Smooth muscle cell (in vitro differentiated cells): ENCODE measurements at regions not wholly inside any gene's neighbourhood (a gene's known extent, or its start where the extent isn't known, plus 50 kb on each side); places are given as distances from the start of the nearest gene placed in this dataset.
"Not testable (repeated sequence)": the region's sequence is repeated elsewhere in the genome, so short reads cannot be mapped to it uniquely, and the experiment has no call there.

Experiments
- DNase-seq: peaks from one replicate; lab custom pipeline; 2025; ENCODE audit not compliant: unreplicated experiment; lab: John Stamatoyannopoulos, UW
- H2AFZ ChIP-seq: fragments of 200-600 bp; sonication (generic); 2 replicates; pipeline ENCODE4 v1.6.0; 2016; ENCODE audit warnings: antibody characterized with exemption, low read depth, mild to moderate bottlenecking
- H3F3A ChIP-seq: fragments of 200-600 bp; sonication (generic); 2 replicates; pipeline ENCODE4 v1.6.0; 2017; ENCODE audit warnings: antibody characterized with exemption, low read depth
- H3K27ac ChIP-seq: fragments of 200-600 bp; sonication (generic); 2 replicates; pipeline ENCODE4 v1.5.1; 2016; ENCODE audit warnings: low read depth, mild to moderate bottlenecking
- H3K27me3 ChIP-seq: fragments of 200-600 bp; sonication (generic); 2 replicates; pipeline ENCODE4 v1.6.1; 2016; ENCODE audit warnings: low read depth, mild to moderate bottlenecking
- H3K36me3 ChIP-seq: fragments of 200-600 bp; sonication (generic); 2 replicates; pipeline ENCODE4 v1.5.1; 2016; ENCODE audit warnings: low read depth
- H3K4me1 ChIP-seq: fragments of 200-600 bp; sonication (generic); 2 replicates; pipeline ENCODE4 v1.5.1; 2016; ENCODE audit warnings: low read depth
- H3K4me2 ChIP-seq: fragments of 200-600 bp; sonication (generic); 2 replicates; pipeline ENCODE4 v1.6.0; 2016; ENCODE audit warnings: mild to moderate bottlenecking
- H3K4me3 ChIP-seq: fragments of 200-600 bp; sonication (generic); 2 replicates; pipeline ENCODE4 v1.5.1; 2016; ENCODE audit warnings: mild to moderate bottlenecking
- H3K79me2 ChIP-seq: fragments of 200-600 bp; sonication (generic); 2 replicates; pipeline ENCODE4 v1.6.0; 2016; ENCODE audit warnings: low read depth, mild to moderate bottlenecking
- H3K9ac ChIP-seq: fragments of 200-600 bp; sonication (generic); 2 replicates; pipeline ENCODE4 v1.6.0; 2016; ENCODE audit warnings: low read depth
- H3K9me3 ChIP-seq: fragments of 200-600 bp; sonication (generic); replicated peaks from 2 replicates; pipeline ENCODE4 v1.5.1; 2016; ENCODE audit warnings: low read depth
- H4K20me1 ChIP-seq: fragments of 200-600 bp; sonication (generic); 2 replicates; pipeline ENCODE4 v1.6.0; 2016; ENCODE audit warnings: low read depth
- WGBS: methylation state at CpG from one replicate; pipeline ENCODE4 v1.1.7; 2016; ENCODE audit warnings: low lambda C conversion rate; 5-methylcytosine and 5-hydroxymethylcytosine counted together
- TF ChIP-seq, protein P1 (sequence below): fragments of 200-600 bp; sonication (generic); IDR thresholded peaks from 2 replicates; pipeline ENCODE4 v1.5.1; 2017; ENCODE audit warnings: borderline replicate concordance, mild to moderate bottlenecking, antibody characterized with exemption; ENCODE audit not compliant: insufficient read depth, poor library complexity, severe bottlenecking

GRCh38 chr3:118244761-118245160 lies 789.9 kb downstream of the IGSF11 start:
- DNase-seq, result no peak
- Histone ChIP-seq H3K79me2 (no peaks in the 10 kb centered on the region), H3K27me3 (no peaks in the 10 kb centered on the region), H3K36me3 (no peaks in the 10 kb centered on the region), H3K4me3 (no peak overlapping the region), H2AFZ (no peak overlapping the region), H3F3A (no peaks in the 10 kb centered on the region), H4K20me1 (no peaks in the 10 kb centered on the region), H3K9ac (no peak overlapping the region), H3K4me1 (no peaks in the 10 kb centered on the region), H3K9me3 (no peaks in the 10 kb centered on the region), H3K27ac (no peak overlapping the region), H3K4me2 (no peak overlapping the region)
- TF ChIP-seq, protein P1, sequence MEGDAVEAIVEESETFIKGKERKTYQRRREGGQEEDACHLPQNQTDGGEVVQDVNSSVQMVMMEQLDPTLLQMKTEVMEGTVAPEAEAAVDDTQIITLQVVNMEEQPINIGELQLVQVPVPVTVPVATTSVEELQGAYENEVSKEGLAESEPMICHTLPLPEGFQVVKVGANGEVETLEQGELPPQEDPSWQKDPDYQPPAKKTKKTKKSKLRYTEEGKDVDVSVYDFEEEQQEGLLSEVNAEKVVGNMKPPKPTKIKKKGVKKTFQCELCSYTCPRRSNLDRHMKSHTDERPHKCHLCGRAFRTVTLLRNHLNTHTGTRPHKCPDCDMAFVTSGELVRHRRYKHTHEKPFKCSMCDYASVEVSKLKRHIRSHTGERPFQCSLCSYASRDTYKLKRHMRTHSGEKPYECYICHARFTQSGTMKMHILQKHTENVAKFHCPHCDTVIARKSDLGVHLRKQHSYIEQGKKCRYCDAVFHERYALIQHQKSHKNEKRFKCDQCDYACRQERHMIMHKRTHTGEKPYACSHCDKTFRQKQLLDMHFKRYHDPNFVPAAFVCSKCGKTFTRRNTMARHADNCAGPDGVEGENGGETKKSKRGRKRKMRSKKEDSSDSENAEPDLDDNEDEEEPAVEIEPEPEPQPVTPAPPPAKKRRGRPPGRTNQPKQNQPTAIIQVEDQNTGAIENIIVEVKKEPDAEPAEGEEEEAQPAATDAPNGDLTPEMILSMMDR, result no peak
- WGBS, result 84% methylated on average over 3 of the region's 3 CpGs

DNA sequence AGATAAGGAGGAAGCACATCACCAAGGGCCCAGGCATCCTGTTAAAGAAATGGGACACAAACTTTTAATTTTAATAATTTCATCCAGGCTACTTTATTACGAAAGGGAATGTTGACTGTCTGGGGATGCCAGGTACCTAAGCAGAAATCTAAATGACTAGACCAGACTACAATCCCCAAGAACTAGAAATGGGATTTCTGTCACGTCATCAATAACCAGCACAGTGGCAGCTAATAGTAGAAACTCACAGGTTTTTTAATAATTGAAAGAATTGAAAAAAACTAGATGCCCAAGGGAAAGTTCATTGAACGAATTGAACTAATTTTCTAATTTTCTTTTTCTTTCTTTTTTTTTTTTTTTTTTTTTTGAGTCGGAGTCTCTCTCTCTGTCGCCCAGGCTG lies 789.3 kb downstream of the IGSF11 start:
- no peaks in the 10 kb centered on the region for H3K4me1 ChIP-seq
- no peaks in the 10 kb centered on the region for H3K27me3 ChIP-seq
- H4K20me1 ChIP-seq, result no peaks in the 10 kb centered on the region
- H3K9ac ChIP-seq, result no peak overlapping the region
- H3F3A ChIP-seq, result no peaks in the 10 kb centered on the region
- 95% methylated on average over 5 of the region's 5 CpGs for WGBS
- TF ChIP-seq, protein P1, result no peak
- H3K9me3 ChIP-seq, result no peaks in the 10 kb centered on the region
- no peak overlapping the region for H3K4me2 ChIP-seq
- DNase-seq, result no peak
- no peak overlapping the region for H2AFZ ChIP-seq
- H3K4me3 ChIP-seq, result no peak overlapping the region
- no peaks in the 10 kb centered on the region for H3K36me3 ChIP-seq
- no peaks in the 10 kb centered on the region for H3K79me2 ChIP-seq
- no peak overlapping the region for H3K27ac ChIP-seq

DNA sequence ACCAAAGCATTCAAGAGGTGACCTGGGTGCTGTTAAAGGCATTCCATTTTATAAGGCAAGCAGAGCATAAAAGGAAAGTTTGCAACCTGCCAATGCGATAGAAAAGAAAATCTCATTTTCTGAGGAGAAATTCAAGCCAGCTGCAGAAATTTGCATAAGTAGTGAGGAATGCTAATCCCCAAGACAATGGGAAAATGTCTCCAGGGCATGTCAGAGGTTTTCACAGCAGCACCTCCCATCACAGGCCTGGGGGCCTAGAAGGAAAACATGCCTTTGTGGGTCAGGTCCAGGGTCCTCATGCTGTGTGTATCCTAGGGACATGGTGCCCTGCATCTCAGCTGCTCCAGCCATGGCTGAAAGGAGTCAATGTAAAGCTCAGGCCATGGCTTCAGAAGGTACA lies 775.8 kb downstream of the IGSF11 start:
- not testable (repeated sequence) for H3K9me3 ChIP-seq, H3K4me2 ChIP-seq, H3K4me3 ChIP-seq, H3F3A ChIP-seq, H3K27me3 ChIP-seq, H3K27ac ChIP-seq, H2AFZ ChIP-seq, H3K4me1 ChIP-seq, H3K36me3 ChIP-seq, DNase-seq, H3K9ac ChIP-seq, H4K20me1 ChIP-seq, H3K79me2 ChIP-seq
- WGBS, result 90% methylated on average over 1 of the region's 1 CpG

DNA sequence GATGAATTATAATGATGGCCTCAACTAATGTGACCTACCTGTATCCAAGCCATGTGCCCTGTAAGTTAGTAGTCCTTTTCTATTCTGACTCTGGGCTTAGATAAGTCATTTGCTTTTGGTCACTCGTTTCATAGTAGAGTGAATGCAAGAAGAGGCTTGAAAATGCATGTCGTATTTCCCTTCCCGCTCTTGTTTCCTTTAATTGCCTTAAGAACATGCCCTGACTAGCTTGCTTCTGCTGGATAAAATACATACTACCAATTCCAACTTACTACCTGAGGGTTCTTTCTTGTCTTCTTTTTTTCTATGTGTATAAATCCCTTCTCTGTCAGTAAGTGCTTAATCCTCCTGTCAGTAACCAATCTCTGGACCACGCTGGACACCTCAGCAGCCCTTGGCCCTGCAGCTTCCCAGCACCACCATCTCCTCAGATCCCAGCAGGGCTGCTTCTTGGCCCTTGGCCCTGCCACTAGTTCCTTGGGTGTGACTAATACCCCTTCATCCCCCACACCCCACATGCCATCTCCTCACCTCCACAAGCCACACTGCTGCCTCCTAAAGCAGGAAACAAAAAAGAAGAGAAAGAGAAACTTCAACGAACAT lies 771.7 kb downstream of the IGSF11 start:
- no peaks in the 10 kb centered on the region for H3K79me2 ChIP-seq
- H2AFZ ChIP-seq, result no peak overlapping the region
- no peaks in the 10 kb centered on the region for H3K4me1 ChIP-seq
- H3F3A ChIP-seq, result no peaks in the 10 kb centered on the region
- H3K4me2 ChIP-seq, result no peak overlapping the region
- no peaks in the 10 kb centered on the region for H3K36me3 ChIP-seq
- H3K27ac ChIP-seq, result no peak overlapping the region
- 84% methylated on average over 5 of the region's 5 CpGs for WGBS
- H3K9ac ChIP-seq, result no peak overlapping the region
- no peak overlapping the region for H3K4me3 ChIP-seq
- H3K9me3 ChIP-seq, result no peaks in the 10 kb centered on the region
- H3K27me3 ChIP-seq, result no peaks in the 10 kb centered on the region
- TF ChIP-seq, protein P1, result no peak
- H4K20me1 ChIP-seq, result no peaks in the 10 kb centered on the region
- no peak for DNase-seq
